ENCODE measurements at regions not wholly inside any gene's neighbourhood (a gene's known extent, or its start where the extent isn't known, plus 50 kb on each side); places are given as distances from the start of the nearest gene placed in this dataset.

DNA sequence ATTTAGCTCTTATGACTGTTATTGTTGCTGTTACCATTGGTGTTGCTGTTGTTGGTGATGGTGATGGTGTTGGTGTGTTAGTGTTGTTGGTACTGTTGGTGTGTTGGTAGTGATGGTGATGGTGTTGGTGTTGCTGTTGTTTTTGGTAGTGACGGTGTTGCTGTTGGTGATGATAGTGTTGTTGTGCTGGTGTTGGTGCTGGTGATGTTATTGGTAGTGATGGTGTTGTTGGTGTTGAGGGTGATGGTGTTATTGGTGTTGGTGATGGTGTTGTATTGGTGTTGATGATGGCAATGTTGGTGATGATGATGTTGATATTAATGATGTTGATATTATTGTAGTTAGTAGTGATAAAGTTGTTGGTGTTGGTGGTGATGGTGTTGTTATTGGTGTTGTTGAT lies 285.7 kb upstream of the FOXF1 start:
- TF ChIP-seq, protein P1, sequence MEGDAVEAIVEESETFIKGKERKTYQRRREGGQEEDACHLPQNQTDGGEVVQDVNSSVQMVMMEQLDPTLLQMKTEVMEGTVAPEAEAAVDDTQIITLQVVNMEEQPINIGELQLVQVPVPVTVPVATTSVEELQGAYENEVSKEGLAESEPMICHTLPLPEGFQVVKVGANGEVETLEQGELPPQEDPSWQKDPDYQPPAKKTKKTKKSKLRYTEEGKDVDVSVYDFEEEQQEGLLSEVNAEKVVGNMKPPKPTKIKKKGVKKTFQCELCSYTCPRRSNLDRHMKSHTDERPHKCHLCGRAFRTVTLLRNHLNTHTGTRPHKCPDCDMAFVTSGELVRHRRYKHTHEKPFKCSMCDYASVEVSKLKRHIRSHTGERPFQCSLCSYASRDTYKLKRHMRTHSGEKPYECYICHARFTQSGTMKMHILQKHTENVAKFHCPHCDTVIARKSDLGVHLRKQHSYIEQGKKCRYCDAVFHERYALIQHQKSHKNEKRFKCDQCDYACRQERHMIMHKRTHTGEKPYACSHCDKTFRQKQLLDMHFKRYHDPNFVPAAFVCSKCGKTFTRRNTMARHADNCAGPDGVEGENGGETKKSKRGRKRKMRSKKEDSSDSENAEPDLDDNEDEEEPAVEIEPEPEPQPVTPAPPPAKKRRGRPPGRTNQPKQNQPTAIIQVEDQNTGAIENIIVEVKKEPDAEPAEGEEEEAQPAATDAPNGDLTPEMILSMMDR (IDR thresholded peaks at IDR 0.05; ENCODE audit: low read length) = no peak
- TF ChIP-seq EZH2 (optimal IDR thresholded peaks at IDR 0.05; ENCODE audit: low read depth, low read length) = no peak
- no peak for TF ChIP-seq EZH2phosphoT487 (IDR thresholded peaks at IDR 0.05; ENCODE audit: low read length)
